CD14-positive monocyte (primary cell): ENCODE measurements at regions not wholly inside any gene's neighbourhood (a gene's known extent, or its start where the extent isn't known, plus 50 kb on each side); places are given as distances from the start of the nearest gene placed in this dataset.
A peak's percentile ranks its signal among the peaks of the same experiment; 100 is the strongest.

Experiments
- DNase-seq, 3 donors: peaks; one replicate each; pipeline ENCODE4 v3.0.0-alpha.2; 2011 to 2022
- H2AFZ ChIP-seq: 2 replicates; pipeline ENCODE4 v1.6.0; 2012; ENCODE audit warnings: mild to moderate bottlenecking, low read depth, low read length, inconsistent platforms; ENCODE audit not compliant: insufficient read depth, poor library complexity, severe bottlenecking
- H3K27ac ChIP-seq, 2 donors: 1 replicate in 1 of 2; 2 replicates in 1 of 2; pipeline ENCODE4 v1.5.1; 2012 to 2013; ENCODE audit warnings: low read length in 2 of 2, control low read depth in 1 of 2, inconsistent platforms in 1 of 2, low read depth in 1 of 2, mild to moderate bottlenecking in 1 of 2
- H3K27me3 ChIP-seq, 2 donors: one replicate each; pipeline versions ENCODE4 v1.6.0 to v1.6.1; 2011 to 2013; ENCODE audit warnings: low read length in 2 of 2; ENCODE audit not compliant: control insufficient read depth in 2 of 2, insufficient read depth in 2 of 2
- H3K36me3 ChIP-seq, 2 donors: replicated peaks in 1 of 2; 1 replicate in 1 of 2; 2 replicates in 1 of 2; pipeline versions ENCODE4 v1.5.1 to v1.6.1; 2012 to 2013; ENCODE audit warnings: low read length in 2 of 2, control low read depth in 1 of 2, inconsistent platforms in 1 of 2, mild to moderate bottlenecking in 1 of 2; ENCODE audit not compliant: insufficient read depth in 2 of 2, control insufficient read depth in 1 of 2
- H3K4me1 ChIP-seq, 2 donors: 1 replicate in 1 of 2; 2 replicates in 1 of 2; pipeline versions ENCODE4 v1.5.1 to v1.6.1; 2012 to 2013; ENCODE audit warnings: low read length in 2 of 2, control low read depth in 1 of 2, inconsistent platforms in 1 of 2, mild to moderate bottlenecking in 1 of 2, moderate library complexity in 1 of 2; ENCODE audit not compliant: insufficient read depth in 2 of 2, control insufficient read depth in 1 of 2
- H3K4me2 ChIP-seq: replicated peaks from 2 replicates; pipeline ENCODE3; 2012; ENCODE audit warnings: low read length, moderate library complexity, mild to moderate bottlenecking; ENCODE audit not compliant: poor library complexity, severe bottlenecking; ENCODE audit errors: extremely low read depth
- H3K4me3 ChIP-seq, 3 experiments: fragments of 200-600 bp in 1 of 3; sonication (generic) in 1 of 3; replicated peaks in 1 of 3; 1 replicate in 2 of 3; 2 replicates in 1 of 3; pipeline ENCODE4 v1.5.1; 2011 to 2013; ENCODE audit warnings: low read length in 3 of 3, mild to moderate bottlenecking in 3 of 3, control low read depth in 2 of 3, low read depth in 2 of 3, inconsistent platforms in 1 of 3, moderate library complexity in 1 of 3
- H3K79me2 ChIP-seq: 2 replicates; pipeline ENCODE4 v1.6.0; 2012; ENCODE audit warnings: mild to moderate bottlenecking, control low read depth, inconsistent platforms, low read length, moderate library complexity; ENCODE audit not compliant: insufficient read depth
- H3K9ac ChIP-seq: 2 replicates; pipeline ENCODE4 v1.6.0; 2017; ENCODE audit warnings: low read length, mild to moderate bottlenecking; ENCODE audit not compliant: insufficient read depth, poor library complexity, severe bottlenecking
- H3K9me3 ChIP-seq, 2 donors: replicated peaks in 1 of 2; 1 replicate in 1 of 2; 2 replicates in 1 of 2; pipeline versions ENCODE4 v1.5.1 to v1.6.1; 2012 to 2013; ENCODE audit warnings: low read length in 2 of 2, control low read depth in 1 of 2; ENCODE audit not compliant: control insufficient read depth in 1 of 2, insufficient read depth in 1 of 2
- H4K20me1 ChIP-seq: 2 replicates; pipeline ENCODE4 v1.6.0; 2012; ENCODE audit warnings: mild to moderate bottlenecking, low read length, control low read depth, moderate library complexity; ENCODE audit not compliant: insufficient read depth
- H3K27ac Mint-ChIP-seq, 7 donors: one replicate each; pipeline ENCODE4 v1.8.0; 2020; ENCODE audit warnings: mild to moderate bottlenecking in 7 of 7, mixed read lengths in 7 of 7, moderate library complexity in 6 of 7, inconsistent platforms in 2 of 7
- H3K27me3 Mint-ChIP-seq, 3 donors: one replicate each; pipeline ENCODE4 v1.8.0; 2021 to 2022; ENCODE audit warnings: low read depth in 3 of 3, mild to moderate bottlenecking in 3 of 3, mixed read lengths in 3 of 3, moderate library complexity in 3 of 3, inconsistent platforms in 1 of 3
- H3K36me3 Mint-ChIP-seq, 2 donors: one replicate each; pipeline ENCODE4 v1.8.0; 2020; ENCODE audit warnings: mixed read lengths in 2 of 2, inconsistent platforms in 1 of 2, mild to moderate bottlenecking in 1 of 2
- H3K4me1 Mint-ChIP-seq: one replicate; pipeline ENCODE4 v1.8.0; 2020; ENCODE audit warnings: mild to moderate bottlenecking, mixed read lengths
- H3K4me3 Mint-ChIP-seq, 2 donors: one replicate each; pipeline ENCODE4 v1.8.0; 2020; ENCODE audit warnings: mild to moderate bottlenecking in 2 of 2, mixed read lengths in 2 of 2, moderate library complexity in 1 of 2
- H3K9me3 Mint-ChIP-seq, 7 donors: one replicate each; pipeline ENCODE4 v1.8.0; 2020 to 2022; ENCODE audit warnings: mixed read lengths in 7 of 7, mild to moderate bottlenecking in 6 of 7, moderate library complexity in 6 of 7, inconsistent platforms in 2 of 7
- CTCF ChIP-seq: fragments of 200-600 bp; IDR thresholded peaks from one replicate; pipeline ENCODE4 v1.8.0; 2022; ENCODE audit warnings: antibody characterized with exemption, mild to moderate bottlenecking
- WGBS: methylation state at CpG from one replicate; pipeline ENCODE4 v1.1.5; 2013; ENCODE audit warnings: missing lambda C conversion rate; ENCODE audit not compliant: insufficient coverage; 5-methylcytosine and 5-hydroxymethylcytosine counted together
- intact Hi-C, 2 donors: fragments of 100-400 bp; cut with micrococcal nuclease; formaldehyde crosslinking; loops; one replicate each; pipeline versions ENCODE4 v1.15.0 to v1.15.1; 2023

- Mint-ChIP-seq H3K27me3 (peaks cover 2 to 19% (median 17%) of the 10 kb centered on the region in 3 donors), H3K9me3 (peaks cover 0 to 3% (median 2%) of the 10 kb centered on the region in 7 donors), H3K27ac (no peak overlapping the region), H3K4me3 (no peak overlapping the region), H3K36me3 (peaks cover 3 to 8% of the 10 kb centered on the region in 2 donors), H3K4me1 (peaks cover 43% of the 10 kb centered on the region)
- WGBS: no CpG with 5 or more reads among the region's 2 CpGs
- no peak for TF ChIP-seq CTCF
- Histone ChIP-seq H3K4me1 (peaks cover 18 to 26% of the 10 kb centered on the region in 2 donors), H3K27me3 (peaks cover 0 to 2% of the 10 kb centered on the region in 2 donors), H3K27ac (no peak overlapping the region), H3K36me3 (no peaks in the 10 kb centered on the region), H4K20me1 (no peaks in the 10 kb centered on the region), H3K4me3 (no peak overlapping the region), H3K4me2 (no peak overlapping the region), H3K9ac (no peak overlapping the region), H3K9me3 (no peaks in the 10 kb centered on the region), H2AFZ (no peak overlapping the region), H3K79me2 (no peaks in the 10 kb centered on the region)
- no peak for DNase-seq
- intact Hi-C loops: loop anchor here in 1 of 2 donors (10.0 kb wide), 1 partner anchor 97 kb away; no protein-coding TSS in a partner anchor
Measured at GRCh38 chr2:12051831-12052230, 305.4 kb downstream of the LPIN1 start.

GRCh38 chr2:12052796-12053195 lies 306.4 kb downstream of the LPIN1 start:
- no peak for TF ChIP-seq CTCF
- DNase-seq: peak in 2 of 3 donors; percentile 7 to 34
- Histone ChIP-seq H3K4me3 (no peak overlapping the region), H3K4me2 (no peak overlapping the region), H3K27ac (no peak overlapping the region), H3K9ac (no peak overlapping the region), H4K20me1 (no peaks in the 10 kb centered on the region), H3K36me3 (no peaks in the 10 kb centered on the region), H3K4me1 (peaks cover 27 to 36% of the 10 kb centered on the region in 2 donors), H2AFZ (no peak overlapping the region), H3K9me3 (no peaks in the 10 kb centered on the region), H3K79me2 (no peaks in the 10 kb centered on the region), H3K27me3 (peaks cover 0 to 2% of the 10 kb centered on the region in 2 donors)
- intact Hi-C loops: loop anchor here in 1 of 2 donors (10.0 kb wide), 1 partner anchor 98 kb away; no protein-coding TSS in a partner anchor
- Mint-ChIP-seq H3K4me3 (no peak overlapping the region), H3K36me3 (peaks cover 3 to 8% of the 10 kb centered on the region in 2 donors), H3K27ac (peak overlapping the region in 1 of 7 donors; percentile 46), H3K4me1 (peaks cover 52% of the 10 kb centered on the region), H3K9me3 (peaks cover 0 to 3% (median 2%) of the 10 kb centered on the region in 7 donors), H3K27me3 (peaks cover 2 to 18% (median 17%) of the 10 kb centered on the region in 3 donors)
- no CpG with 5 or more reads among the region's 3 CpGs for WGBS
